ENCODE measurements at regions not wholly inside any gene's neighbourhood (a gene's known extent, or its start where the extent isn't known, plus 50 kb on each side); places are given as distances from the start of the nearest gene placed in this dataset.

DNA sequence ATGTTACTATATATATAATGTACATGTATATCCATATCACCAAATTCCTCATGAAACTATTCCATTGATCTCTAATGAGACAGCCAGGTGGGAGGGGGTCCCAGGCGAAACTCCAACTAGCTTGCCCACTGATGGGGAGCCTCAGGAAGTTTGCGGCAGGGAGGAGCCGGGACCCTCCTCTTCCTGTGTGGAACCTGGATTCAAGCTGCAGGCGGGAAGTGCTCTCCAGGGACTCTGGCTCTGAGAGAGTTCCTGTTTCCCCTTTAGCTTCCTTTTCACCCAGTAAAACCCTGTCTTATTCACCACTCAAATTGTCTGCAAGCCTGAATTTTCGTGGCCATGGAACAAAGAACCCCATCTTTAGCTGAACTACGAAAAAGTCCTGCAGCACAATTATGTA lies 152.2 kb downstream of the OPN5 start:
- DNase-seq: no peak

GRCh38 chr6:47932575-47932974 lies 150.7 kb downstream of the OPN5 start:
- DNase-seq: no peak

DNA sequence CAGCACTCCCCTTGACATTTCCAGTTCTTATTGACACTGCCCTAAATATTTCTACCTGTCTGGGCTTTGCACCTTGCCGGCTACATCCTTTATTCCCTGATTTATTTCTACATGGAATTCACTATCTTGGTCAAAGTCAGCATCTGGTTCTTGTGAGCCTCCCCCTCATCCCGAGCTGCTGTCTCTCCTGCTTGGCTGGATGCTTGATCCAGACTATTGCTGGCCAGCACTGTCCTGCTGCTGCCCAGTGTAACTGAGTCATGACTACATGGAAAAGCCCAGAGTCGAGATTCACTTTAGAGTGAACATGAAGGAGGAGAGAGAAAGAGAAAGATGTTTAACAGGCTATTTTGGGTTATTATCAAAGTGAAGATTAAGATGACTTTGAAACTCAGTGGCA lies 142.2 kb downstream of the OPN5 start:
- DNase-seq: peak in 3 of 58 donors; percentile 6 to 17 (median 8)

GRCh38 chr6:47922391-47922790 lies 140.6 kb downstream of the OPN5 start:
- peak in 52 of 58 donors; percentile 10 to 88 (median 61) for DNase-seq

DNA sequence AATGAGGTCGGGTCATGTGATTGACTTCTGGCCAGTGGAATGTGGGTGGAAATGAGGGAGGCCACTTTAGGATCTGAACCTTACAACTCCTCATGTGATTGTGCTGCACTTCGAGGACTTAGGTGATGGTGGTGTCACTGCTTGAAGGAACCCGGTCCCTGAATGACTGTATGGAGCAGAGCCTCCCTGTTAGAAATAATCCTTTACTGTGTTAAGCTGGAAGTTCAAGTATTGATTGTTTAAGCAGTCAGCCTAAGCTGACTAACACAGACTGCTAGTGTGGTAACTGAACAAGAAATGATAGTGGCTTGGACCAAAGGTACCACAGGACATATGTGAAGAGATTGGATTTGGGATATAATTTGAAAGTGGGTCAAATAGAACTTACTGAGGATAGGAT lies 138.0 kb downstream of the OPN5 start:
- DNase-seq: no peak

- DNase-seq: no peak
Measured at GRCh38 chr6:47917811-47918210, 136.0 kb downstream of the OPN5 start.

DNA sequence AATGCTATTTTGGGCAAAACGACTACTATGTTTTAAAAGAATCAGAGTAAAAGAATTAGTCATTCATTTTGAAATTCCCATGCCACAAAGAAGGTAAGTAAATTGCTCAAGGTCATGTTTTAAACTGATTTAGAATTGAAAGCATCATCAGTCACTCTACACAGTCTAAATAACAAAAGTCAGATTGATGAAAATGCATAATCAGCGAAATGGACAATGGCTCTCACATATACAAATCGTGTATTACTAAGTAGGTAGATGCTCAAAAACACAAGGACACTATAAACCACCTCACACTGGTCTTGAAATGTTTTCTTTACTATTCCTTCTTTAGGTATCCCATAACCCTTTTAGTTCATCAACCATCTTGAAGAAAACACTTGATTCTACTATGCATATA lies 135.4 kb downstream of the OPN5 start:
- DNase-seq: no peak

DNA sequence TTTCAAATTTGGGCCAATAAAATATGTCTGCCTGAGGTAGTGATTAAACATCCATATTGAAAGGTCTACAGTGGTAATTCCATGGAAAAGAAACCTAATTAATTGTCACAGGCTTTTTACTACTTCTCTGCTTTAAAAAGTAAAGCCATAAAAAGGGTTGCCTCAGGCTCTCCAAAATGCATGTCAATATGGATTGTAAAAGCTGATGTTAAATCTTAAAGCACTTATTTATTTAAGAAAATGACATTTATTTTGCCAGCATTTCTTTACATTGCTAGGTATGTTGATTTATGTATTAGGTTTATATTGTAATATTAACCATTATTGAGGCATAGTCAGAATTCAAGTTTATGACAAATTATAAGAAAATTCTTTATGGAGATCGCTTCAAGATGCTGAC lies 133.2 kb downstream of the OPN5 start:
- no peak for DNase-seq

DNA sequence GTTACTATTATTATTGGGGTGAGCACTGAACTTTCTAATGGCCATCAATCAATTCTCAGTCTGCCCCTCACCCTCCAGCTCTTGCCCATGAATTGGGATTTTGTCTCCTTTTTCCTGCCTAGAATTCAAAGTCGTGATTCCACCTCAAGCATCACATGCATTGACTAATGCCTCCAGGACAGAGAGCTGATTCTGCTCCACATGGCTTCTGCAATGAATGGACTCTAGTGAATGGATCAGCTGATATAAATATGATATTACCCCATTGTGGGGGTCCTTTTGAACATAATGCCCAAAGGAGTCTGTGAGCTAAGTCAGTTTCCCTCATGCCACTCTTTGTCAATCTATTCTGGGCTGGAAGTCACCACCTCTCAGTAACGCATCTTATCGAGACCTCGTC lies 126.4 kb downstream of the OPN5 start:
- DNase-seq: no peak

- no peak for DNase-seq
Measured at GRCh38 chr6:47905717-47906116, 123.9 kb downstream of the OPN5 start.

DNA sequence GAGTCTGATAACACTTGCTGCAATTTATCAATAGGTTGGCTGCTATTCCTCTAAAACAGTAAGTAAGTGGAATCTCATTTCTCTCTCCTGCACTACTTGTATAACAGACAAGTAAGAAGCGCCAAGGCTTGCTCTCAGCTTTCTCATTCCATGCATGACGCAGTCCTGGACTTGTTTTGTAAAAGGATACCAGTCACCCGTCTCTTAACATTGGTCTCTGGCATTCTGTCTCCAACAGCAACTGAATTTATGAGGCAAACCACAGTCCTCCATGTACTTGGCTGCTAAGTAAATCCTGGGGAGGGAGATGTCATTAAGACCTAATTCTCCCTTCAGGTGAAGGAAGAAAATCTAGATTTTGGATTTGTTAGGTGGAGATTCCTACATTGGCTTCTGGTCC lies 115.4 kb downstream of the OPN5 start:
- no peak for DNase-seq

GRCh38 chr6:47890326-47890875 lies 108.6 kb downstream of the OPN5 start:
- DNase-seq: peak in 10 of 58 donors; percentile 1 to 29 (median 9)

- DNase-seq: no peak
Measured at GRCh38 chr6:47879015-47879414, 97.2 kb downstream of the OPN5 start.
